T follicular helper cell (primary cell): ENCODE measurements at regions not wholly inside any gene's neighbourhood (a gene's known extent, or its start where the extent isn't known, plus 50 kb on each side); places are given as distances from the start of the nearest gene placed in this dataset.
"Not testable (repeated sequence)": the region's sequence is repeated elsewhere in the genome, so short reads cannot be mapped to it uniquely, and the experiment has no call there.

Experiments
- DNase-seq: peaks from one replicate; pipeline ENCODE4 v3.0.0-alpha.2; 2020; ENCODE audit warnings: low read depth

DNA sequence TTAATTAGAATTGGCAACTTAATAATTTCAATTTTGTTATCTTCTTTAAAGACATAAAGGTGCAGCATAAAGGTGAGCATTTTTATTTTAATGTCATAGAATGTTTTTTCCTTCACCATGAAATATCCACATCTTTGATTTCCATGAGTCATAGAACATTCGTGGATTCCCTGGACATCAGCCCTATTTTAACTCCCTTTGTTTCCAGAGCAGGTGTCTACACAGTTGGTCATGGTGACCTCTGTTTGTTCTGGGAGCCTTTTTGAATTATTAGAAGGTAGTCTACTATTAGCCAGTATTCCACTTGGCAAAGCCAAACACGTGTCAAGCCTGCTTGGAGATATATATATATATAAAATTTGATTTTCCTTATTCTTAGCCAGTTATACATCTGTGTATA lies 572.9 kb downstream of the LTN1 start:
- DNase-seq: no peak

DNA sequence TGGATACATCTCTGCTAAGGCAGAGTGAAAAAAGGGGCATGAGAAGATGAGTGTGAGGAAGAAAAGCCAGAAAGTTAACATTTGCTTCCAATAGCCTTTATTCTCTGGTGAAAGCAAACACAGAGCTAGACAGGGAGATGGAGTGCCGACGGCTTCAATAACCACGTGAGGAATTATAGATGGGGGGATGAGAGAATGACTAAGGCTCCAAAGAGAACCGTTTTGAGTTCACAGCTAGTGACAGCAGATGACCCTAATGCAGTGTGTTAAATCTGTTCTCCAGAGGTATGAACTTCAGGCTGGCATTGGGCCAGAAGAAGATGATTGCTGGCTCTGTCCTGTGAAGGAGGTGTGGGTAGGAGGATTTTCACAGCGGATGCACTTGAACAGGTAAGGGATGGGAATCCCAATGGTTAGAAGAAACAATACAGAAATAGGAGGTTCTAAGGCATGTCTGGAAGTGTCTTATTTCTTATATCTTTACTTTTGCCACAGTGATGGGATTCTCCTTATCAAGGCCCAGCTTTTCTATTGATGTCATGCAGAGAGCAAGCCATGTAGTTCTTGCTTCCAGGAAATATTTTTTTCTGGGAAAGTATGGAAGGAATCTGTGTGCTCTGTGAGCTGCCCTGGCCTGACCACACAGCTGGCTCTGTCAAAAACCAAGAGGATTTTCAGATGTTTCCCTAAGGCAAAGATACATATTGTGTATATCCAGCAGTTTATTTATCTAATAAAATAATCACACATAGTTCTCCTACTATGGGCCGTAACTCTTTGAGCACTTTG lies 573.8 kb downstream of the LTN1 start:
- DNase-seq: no peak

DNA sequence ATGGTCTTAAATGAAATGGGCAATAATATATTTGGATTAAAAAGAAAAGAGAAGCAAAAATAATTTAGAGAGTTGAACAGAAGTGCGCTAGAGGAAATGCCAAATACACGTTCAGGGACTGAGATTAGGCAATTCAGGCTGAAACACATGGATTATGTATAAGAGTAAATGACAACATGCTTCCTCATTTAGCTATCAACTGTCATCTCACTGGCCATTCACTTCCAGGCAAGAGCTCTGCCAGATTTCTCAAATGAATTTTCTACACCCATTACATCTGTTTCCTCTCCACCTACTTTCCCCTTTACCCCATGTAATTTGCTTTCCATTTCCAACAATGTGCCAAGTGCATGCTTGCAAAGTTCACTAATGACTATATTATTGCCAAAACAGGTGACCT lies 582.4 kb downstream of the LTN1 start:
- no peak for DNase-seq

DNA sequence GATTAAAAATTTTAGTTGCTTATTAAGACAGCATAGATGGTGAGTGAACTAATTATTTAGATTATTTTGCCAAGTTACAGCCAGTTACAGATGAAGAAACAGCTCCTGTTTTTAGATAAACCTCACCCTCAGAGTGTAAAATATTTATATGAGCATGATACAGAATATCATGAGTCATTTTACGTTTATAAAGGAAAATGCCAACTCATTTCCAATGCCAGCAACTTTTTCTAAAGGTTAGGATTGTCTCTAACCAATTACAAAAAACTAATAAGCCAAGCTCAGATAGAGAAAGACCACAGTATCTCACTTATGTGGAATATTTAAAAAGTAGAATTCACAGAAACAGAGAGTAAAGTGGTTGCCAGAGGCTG lies 590.1 kb downstream of the LTN1 start:
- DNase-seq: no peak

GRCh38 chr21:28397040-28397439 lies 595.6 kb downstream of the LTN1 start:
- DNase-seq: no peak

DNA sequence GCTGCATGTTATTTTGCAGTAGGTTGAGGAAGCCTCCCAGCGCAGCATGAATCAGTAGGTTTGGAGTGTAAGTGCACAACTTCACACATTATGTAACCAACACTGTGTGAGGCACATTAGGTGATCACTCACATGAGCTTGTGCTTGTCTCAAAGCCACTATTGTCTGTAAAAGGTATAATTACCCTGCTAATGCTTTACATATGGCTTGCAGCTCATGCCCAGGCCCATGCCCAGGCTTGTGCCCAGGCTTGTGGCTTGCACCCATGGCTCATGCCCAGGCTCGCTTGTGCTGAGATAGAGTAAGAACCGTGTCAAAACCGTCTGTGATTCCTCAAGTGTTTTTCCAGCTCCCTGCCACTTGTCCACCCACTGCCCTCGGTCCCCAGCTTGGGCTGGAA lies 596.3 kb downstream of the LTN1 start:
- DNase-seq: no peak

DNA sequence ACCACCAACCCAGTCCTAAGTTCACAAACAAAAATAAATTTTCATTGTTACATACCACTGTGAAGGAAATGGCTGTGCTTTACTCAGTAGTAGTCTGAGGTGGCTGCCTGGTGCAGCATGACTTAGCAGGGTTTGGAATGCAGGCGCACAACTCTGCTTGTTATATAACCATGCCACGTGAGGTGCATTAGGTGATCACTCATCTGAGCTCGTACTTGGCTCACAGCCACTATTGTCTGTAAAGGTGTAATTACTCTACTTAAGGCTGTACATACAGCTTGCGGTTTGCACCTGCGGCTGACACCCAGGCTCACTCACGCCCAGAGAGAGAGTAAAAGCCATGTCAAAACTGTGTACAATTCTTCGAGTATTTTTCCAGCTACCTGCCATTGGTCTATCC lies 599.4 kb downstream of the LTN1 start:
- no peak for DNase-seq

DNA sequence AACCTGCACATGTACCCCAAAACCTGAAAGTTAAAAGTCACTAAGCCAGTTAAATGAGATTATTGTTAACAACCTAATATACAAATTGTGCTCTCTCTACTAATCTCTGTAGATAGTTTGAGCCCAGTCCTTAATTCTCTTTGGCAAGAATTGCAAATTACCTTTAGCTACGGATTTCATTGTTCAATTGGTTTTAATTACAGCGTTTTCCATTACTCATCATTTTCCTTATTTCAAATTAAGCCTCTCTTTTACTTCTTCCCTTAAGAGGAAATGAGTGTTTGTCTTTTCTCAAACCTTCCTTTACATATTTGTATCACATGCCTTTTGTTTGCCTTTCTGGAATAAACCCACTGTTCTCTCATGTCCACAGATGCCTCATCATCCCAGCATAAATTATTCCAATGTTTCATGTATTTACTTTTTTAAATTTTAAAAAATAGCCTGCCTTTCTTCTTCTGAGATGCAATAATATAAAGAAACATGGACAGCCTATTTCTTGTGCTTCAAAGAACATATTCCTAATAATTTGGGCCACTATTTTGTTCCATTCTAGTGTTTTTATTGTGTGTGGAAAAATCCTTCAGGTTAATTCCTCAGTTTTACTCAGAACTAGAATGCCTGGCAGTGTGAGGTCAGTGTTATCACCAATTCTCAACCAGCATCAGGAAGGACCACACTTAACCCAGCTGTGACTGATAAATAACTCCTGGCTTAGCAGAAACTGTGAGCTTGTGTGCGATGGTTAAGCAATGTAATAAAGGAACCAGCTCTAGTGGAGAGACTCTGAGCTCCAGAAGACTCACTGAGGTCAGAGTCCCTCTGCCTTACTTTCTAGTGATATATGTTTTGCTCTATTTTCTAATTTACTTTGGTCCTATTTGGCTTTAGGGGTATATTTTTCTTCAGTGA lies 600.5 kb downstream of the LTN1 start:
- DNase-seq: no peak

GRCh38 chr21:28387220-28387619 lies 605.5 kb downstream of the LTN1 start:
- DNase-seq: no peak

DNA sequence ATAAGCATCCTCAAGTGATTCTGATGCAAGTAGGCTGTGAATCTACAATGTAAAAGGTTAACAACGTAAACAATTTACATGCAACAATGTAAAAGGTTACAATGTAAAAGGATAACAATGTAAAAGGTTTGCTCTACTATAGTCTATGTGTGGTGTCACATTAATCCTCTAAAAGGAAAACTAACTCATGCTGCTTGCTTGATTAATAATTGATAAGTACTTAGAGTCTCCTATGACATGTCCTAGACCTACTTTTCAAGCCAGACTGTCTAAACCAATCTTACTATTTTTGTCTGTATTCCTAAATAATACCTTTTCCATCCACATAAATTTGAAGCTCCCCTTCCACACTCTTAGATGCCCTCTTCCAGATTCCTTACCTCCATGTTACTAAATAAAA lies 606.8 kb downstream of the LTN1 start:
- DNase-seq: no peak

GRCh38 chr21:28381000-28381745 lies 611.5 kb downstream of the LTN1 start:
- not testable (repeated sequence) for DNase-seq

DNA sequence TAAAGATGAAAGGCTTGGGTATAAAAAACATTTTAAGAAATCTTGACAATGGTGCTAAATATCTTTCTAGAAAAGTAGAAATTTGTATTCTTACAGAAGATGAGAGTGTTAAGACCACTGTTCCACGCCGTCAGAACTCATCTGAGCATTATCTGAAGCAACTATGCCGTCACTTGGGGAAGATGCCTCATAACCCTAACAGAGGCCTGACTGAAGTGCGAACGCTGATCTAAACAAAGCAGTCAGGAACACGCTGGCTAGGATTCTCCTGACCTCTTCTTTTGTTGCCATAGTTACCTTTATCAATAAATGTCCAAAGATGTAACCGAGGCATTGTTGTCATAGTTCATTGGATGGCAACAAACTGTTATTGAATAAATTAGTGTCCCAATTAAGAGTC lies 612.4 kb downstream of the LTN1 start:
- DNase-seq: no peak

DNA sequence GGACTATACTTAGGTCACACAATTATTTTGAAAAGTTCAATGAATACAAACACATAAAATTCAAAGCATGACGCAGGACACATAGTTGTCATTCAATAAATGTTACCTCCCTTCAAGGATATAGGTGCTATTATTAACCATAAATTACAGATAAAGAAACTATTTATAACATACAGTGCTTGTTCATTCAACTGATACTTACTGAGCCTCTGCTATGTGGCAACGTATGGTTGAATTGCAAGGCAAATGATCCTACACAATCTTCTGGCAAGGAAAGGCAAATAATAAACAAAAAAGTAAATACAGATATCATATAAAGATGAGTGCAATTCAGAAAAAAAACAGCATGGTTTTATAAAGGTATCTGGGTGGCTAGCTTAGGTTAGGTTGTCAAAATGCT lies 614.7 kb downstream of the LTN1 start:
- no peak for DNase-seq

DNA sequence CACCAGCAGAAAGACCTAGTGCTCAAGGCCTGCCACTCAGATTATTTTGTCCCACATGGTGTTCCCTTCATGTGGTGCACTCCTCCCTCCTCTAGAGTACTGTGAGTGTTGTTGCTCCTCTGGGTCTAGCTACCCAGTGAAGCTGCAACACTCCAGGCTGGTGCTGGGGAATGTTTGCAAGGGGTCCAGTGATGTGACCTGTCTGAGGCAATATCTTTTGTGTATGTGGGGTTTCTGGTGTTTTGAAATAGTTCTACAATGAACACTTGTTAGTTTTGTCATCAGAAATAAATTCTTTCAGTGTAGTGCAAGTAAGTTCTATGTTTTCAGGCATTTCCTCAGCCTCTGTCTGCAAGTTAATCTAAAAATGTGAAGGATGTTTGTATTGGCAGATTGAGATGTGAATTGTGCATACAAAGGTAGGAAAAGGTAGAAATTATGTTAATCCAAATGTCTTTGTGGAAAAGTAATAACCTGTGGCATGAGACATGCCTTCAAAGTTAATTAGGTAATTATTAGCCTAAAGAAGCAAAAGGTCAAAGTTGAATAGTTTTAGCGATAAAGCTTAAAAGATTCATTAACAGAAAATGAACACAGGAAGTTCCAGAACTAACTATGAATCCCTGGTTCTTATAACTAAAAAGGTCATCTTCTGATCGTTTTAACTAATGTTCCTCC lies 616.8 kb downstream of the LTN1 start:
- DNase-seq: no peak

- no peak for DNase-seq
Measured at GRCh38 chr21:28374881-28375280, 617.8 kb downstream of the LTN1 start.

DNA sequence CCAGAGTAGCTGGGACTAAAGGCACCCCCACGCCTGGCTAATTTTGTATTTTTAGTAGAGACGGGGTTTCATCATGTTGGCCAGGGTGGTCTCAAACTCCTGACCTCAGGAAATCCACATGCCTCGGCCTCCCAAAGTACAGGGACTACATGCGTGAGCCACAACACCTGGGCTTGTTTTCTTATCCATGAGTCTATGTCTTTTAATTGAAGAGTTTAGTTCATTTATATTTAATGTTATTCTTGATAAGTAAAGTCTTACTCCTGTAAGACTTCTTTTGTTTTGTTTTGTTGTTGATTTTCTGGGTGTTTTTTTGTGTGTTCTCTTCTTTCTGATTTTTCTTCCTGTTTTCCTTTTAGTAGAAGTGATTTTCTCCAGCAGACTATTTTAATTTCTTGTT lies 621.0 kb downstream of the LTN1 start:
- no peak for DNase-seq

DNA sequence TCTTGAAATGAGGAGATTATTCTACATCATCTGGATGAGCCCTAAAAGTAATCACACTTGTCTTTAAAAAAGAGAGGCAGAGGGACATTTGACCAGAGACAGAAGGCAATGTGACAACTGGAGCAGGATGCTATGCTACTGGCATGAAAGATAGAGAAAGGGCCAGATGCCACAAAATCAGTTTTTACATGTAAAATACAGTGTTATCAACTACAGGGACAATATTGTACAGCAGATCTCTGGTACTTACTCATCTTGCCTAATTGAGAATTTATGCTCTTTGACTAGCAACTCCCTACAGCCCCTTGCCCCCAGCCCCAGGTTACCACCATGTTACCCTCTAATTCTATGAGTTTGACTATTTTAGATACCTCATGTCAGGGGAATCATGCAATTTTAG lies 633.4 kb downstream of the LTN1 start:
- DNase-seq: no peak

DNA sequence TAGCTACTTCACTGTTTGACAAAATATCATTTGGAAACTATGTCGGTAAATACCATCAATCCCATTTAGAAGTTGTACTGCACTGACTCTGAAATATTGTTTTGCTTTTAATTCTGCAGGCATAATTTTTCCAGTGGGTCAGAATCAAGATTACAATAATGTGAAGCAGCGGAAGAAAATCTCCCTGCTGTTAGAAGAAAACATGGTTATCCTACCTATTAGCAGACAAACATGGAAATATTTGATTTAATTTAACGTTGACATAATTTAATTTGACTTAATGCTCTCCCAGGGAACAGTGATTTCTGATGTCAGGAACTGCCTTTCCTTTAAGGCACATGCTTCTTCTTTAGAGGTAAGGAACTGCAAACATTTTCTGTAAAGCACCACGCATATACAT lies 634.0 kb downstream of the LTN1 start:
- DNase-seq: no peak

DNA sequence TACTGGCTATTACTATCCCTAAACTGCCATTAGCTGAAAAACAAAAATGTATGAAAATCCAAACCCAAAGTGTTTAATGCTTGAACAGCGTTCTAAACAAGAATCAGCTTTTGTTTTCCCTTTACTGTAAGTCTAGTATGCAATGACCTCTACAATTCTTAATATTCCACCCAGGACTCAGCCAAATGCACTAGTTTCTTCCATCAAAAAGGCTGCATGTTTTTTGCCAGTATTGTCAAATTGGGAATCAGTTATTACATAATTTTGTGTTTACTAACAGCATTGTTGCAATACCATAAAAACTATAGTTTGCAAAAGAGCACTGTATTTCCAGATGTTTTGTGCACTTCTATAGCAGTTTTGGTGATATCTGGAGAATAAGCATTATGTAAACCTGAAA lies 634.5 kb downstream of the LTN1 start:
- DNase-seq: no peak

DNA sequence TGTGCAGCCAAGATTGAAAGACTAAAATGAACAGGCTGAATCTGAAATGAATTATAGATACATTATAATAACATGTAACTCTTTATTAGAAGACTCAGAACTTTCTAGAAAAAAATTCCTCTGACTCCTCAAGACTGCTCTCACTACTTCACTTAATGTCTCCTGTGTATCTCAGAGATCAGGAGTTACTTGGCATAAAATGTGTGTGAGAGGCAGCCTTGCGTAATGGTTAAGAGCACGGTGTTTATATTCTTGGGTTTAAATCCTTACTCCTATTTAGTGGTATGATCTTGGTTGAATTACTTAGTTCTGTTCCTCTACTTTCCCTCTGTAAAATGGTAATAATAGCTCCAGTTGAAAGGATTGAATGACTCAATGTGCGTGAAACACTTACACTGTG lies 634.9 kb downstream of the LTN1 start:
- DNase-seq: no peak

DNA sequence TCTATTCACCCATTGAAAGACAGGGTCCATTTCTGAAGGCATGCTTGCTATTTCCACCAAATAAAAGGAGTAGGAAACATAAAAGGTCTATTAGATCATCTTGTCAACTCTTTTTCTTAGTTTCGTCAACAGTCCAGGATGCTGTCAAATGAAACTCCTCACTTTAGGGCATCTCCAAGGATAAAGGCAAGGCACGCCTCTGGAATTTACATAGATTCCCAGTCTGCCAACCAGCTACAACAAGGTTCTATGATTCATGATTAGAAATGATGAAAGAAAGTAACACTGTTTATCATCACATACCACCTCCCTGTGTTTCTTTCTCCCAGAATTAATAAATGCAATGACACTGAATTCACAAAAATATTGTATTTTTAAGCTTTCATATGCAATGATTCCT lies 636.3 kb downstream of the LTN1 start:
- DNase-seq: no peak

- DNase-seq: no peak
Measured at GRCh38 chr21:28345934-28346333, 646.7 kb downstream of the LTN1 start.
